ENCODE measurements at regions not wholly inside any gene's neighbourhood (a gene's known extent, or its start where the extent isn't known, plus 50 kb on each side); places are given as distances from the start of the nearest gene placed in this dataset.

- H3K4me3 ChIP-seq: no peak overlapping the region
- no peak overlapping the region for H3K27ac ChIP-seq
- TF ChIP-seq, protein P1, sequence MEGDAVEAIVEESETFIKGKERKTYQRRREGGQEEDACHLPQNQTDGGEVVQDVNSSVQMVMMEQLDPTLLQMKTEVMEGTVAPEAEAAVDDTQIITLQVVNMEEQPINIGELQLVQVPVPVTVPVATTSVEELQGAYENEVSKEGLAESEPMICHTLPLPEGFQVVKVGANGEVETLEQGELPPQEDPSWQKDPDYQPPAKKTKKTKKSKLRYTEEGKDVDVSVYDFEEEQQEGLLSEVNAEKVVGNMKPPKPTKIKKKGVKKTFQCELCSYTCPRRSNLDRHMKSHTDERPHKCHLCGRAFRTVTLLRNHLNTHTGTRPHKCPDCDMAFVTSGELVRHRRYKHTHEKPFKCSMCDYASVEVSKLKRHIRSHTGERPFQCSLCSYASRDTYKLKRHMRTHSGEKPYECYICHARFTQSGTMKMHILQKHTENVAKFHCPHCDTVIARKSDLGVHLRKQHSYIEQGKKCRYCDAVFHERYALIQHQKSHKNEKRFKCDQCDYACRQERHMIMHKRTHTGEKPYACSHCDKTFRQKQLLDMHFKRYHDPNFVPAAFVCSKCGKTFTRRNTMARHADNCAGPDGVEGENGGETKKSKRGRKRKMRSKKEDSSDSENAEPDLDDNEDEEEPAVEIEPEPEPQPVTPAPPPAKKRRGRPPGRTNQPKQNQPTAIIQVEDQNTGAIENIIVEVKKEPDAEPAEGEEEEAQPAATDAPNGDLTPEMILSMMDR (IDR thresholded peaks at IDR 0.05): no peak
- DNase-seq (ENCODE audit: low spot score): no peak
These were observed 66.2 kb upstream of the TAF1B start for GRCh38 chr2:9777081-9777480.

DNA sequence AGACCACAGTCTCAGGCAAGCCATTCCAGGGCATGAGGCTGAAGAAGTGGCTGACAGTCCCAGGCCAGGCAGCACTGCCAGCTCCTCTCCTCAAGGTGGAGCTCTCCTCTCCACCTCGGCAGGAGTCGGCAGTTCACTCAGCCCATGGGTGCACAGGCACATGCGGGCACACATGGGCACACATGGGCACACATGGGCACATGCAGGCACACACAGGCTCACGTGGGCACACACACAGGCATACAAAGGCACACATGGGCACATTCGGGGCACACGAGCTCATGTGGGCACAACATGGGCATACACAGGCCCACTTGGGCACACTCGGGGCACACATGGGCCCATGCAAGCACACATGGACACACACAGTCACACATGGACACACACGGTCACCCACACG lies 65.3 kb upstream of the TAF1B start:
- H3K4me3 ChIP-seq: no peak overlapping the region
- DNase-seq (ENCODE audit: low spot score): no peak
- TF ChIP-seq, protein P1 (IDR thresholded peaks at IDR 0.05): no peak
- no peak overlapping the region for H3K27ac ChIP-seq

DNA sequence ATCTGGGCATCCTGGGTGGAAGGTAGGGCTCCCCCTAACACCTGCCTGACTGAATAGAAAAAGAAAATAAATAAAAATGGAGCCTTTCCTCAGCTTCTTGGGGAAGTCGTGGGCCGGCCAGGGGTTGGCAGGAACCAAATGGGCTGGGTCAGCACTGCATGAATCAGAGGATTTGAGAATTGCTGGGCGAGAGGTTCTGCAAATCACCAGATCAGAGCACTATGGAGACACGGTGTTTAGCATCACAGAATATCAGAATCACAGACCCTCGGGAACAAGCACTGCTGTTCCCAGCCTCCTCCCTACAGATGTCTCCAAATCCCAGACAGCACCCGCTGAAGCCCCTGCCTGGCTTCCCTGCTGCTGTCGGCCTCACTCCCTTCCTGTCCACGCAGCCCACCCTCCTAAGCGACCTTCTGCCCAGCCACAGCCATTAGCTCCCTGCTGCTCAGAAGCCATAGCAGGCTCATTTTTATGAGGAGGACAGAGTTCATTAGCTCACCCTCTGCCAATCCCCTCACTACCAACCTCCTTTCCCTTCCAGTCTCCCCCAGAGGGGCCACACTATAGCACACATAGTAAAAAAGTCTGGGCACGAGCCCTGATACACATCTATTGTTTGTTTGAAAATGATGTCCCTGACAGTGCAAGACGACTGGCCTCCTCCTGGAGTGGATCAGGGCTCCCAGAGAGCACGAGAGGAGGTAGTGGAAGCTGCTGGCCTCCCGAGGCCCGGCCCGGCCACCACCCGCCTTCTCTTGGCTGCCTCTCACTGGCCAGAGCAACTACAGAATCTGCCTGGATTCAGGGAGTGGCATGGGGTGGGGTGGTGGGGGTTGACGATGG lies 64.6 kb upstream of the TAF1B start:
- TF ChIP-seq, protein P1 (IDR thresholded peaks at IDR 0.05): no peak
- Histone ChIP-seq H3K4me3 (no peak overlapping the region), H3K27ac (no peak overlapping the region)
- DNase-seq (ENCODE audit: low spot score): no peak

- TF ChIP-seq, protein P1 (IDR thresholded peaks at IDR 0.05): no peak
- no peak for DNase-seq (ENCODE audit: low spot score)
- Histone ChIP-seq H3K4me3 (no peak overlapping the region), H3K27ac (no peak overlapping the region)
These were observed 63.5 kb upstream of the TAF1B start for GRCh38 chr2:9779596-9780264.

- TF ChIP-seq, protein P1 (IDR thresholded peaks at IDR 0.05): no peak
- Histone ChIP-seq H3K27ac (no peak overlapping the region), H3K4me3 (no peak overlapping the region)
- DNase-seq (ENCODE audit: low spot score): no peak
These were observed 62.7 kb upstream of the TAF1B start for GRCh38 chr2:9780368-9781130.

GRCh38 chr2:9781252-9781651 lies 62.0 kb upstream of the TAF1B start:
- Histone ChIP-seq H3K4me3 (no peak overlapping the region), H3K27ac (no peak overlapping the region)
- TF ChIP-seq, protein P1 (IDR thresholded peaks at IDR 0.05): no peak
- DNase-seq (ENCODE audit: low spot score): no peak
